ENCODE measurements at regions not wholly inside any gene's neighbourhood (a gene's known extent, or its start where the extent isn't known, plus 50 kb on each side); places are given as distances from the start of the nearest gene placed in this dataset.

DNA sequence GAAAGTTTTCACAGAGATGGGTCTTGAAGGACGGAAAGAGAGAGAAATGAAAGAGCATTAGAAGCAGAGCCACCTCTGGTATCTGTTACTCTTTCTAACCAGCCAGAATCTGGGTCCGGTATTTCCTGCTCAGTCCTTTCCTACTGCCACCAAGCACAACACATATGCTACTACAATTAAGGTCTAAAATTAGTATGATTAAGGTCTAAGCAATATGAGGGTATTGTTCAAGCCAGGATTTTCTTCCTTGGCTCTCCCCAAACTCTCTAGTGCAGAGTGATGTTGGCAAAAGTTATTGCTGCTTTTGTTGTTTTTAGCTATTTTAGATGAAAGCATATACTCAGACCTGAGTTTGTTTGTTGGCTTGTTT is 59.2 kb upstream of the EED start:
- DNase-seq (ENCODE audit: low spot score in 2 of 2): no peak
- TF ChIP-seq, protein P1, sequence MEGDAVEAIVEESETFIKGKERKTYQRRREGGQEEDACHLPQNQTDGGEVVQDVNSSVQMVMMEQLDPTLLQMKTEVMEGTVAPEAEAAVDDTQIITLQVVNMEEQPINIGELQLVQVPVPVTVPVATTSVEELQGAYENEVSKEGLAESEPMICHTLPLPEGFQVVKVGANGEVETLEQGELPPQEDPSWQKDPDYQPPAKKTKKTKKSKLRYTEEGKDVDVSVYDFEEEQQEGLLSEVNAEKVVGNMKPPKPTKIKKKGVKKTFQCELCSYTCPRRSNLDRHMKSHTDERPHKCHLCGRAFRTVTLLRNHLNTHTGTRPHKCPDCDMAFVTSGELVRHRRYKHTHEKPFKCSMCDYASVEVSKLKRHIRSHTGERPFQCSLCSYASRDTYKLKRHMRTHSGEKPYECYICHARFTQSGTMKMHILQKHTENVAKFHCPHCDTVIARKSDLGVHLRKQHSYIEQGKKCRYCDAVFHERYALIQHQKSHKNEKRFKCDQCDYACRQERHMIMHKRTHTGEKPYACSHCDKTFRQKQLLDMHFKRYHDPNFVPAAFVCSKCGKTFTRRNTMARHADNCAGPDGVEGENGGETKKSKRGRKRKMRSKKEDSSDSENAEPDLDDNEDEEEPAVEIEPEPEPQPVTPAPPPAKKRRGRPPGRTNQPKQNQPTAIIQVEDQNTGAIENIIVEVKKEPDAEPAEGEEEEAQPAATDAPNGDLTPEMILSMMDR (IDR thresholded peaks at IDR 0.05): no peak
- TF ChIP-seq POLR2A (IDR thresholded peaks at IDR 0.05): no peak
- no peak overlapping the region for H3K4me3 ChIP-seq (ENCODE audit: low read depth, poor library complexity, severe bottlenecking)
- WGBS, 2 donors: 66 to 69% methylated on average over 2 of the region's 2 CpGs
- intact Hi-C loops (cut with DNase I; ENCODE audit: low total_unique reads): loop anchor here (10.0 kb wide), 1 partner anchor 141 kb away; no protein-coding TSS in a partner anchor

DNA sequence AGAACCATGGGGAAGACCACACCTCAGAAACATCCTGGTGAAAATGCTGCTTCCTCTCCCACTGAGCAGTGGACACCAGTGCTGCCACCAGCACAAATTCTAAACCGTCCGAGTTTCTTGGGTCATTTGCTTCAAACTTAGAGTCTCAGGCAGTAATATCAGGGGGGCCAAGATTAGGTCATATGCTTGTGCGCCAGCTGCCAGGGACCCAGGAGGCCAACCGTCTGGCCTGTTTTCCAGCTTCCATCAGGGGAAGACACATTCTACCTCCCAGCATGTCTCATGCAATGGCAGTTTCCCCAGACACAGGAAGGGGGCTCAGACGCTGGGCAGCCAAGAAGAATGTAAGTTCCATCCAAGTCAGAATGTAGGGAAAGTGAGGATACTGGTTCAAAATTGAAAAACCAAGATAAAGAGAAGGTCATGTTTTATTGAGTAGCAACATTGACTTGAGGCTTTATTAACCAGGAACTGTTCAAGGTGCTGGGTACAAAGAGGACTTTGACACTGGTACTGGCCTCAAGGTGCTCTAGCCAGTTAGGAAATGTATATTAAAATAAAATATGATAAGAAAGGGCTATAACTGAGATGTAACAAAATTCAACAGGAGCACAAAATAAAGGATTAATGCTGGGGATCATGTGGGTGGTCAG is 59.7 kb upstream of the EED start:
- no peak for DNase-seq (ENCODE audit: low spot score in 2 of 2)
- whole genome bisulfite sequencing, 2 donors: 66 to 87% methylated on average over 5 of the region's 5 CpGs
- no peak overlapping the region for H3K4me3 ChIP-seq (ENCODE audit: low read depth, poor library complexity, severe bottlenecking)
- TF ChIP-seq, protein P1 (IDR thresholded peaks at IDR 0.05): no peak
- no peak for TF ChIP-seq POLR2A (IDR thresholded peaks at IDR 0.05)
- intact Hi-C loops (cut with DNase I; ENCODE audit: low total_unique reads): loop anchor here (10.0 kb wide), 1 partner anchor 140 kb away; no protein-coding TSS in a partner anchor

DNA sequence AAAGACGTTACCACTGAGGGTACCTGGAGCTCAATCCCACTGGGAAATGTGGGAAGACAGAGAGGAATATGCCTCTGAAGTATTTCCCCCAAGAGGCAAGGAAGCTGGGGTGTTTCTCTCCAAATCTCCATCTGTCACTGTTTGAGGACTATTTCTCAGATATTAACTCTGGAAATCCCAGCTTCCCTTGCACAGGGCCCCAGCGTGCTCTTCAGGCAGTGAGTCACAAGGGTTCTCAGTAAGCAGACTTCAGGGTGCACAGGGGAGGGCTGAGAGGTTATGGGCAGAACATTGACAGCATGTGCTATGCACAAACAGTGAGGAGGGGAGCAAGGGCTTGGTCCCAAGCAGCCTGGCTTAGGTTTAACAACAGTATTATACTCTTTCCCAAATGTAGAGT is 60.9 kb upstream of the EED start:
- no peak for TF ChIP-seq POLR2A (IDR thresholded peaks at IDR 0.05)
- TF ChIP-seq, protein P1 (IDR thresholded peaks at IDR 0.05): no peak
- WGBS, 2 donors: 68% methylated on average over 2 of the region's 2 CpGs
- H3K4me3 ChIP-seq (ENCODE audit: low read depth, poor library complexity, severe bottlenecking): no peak overlapping the region
- intact Hi-C loops (cut with DNase I; ENCODE audit: low total_unique reads): loop anchor here (10.0 kb wide), 1 partner anchor 139 kb away; no protein-coding TSS in a partner anchor
- DNase-seq (ENCODE audit: low spot score in 2 of 2): no peak

DNA sequence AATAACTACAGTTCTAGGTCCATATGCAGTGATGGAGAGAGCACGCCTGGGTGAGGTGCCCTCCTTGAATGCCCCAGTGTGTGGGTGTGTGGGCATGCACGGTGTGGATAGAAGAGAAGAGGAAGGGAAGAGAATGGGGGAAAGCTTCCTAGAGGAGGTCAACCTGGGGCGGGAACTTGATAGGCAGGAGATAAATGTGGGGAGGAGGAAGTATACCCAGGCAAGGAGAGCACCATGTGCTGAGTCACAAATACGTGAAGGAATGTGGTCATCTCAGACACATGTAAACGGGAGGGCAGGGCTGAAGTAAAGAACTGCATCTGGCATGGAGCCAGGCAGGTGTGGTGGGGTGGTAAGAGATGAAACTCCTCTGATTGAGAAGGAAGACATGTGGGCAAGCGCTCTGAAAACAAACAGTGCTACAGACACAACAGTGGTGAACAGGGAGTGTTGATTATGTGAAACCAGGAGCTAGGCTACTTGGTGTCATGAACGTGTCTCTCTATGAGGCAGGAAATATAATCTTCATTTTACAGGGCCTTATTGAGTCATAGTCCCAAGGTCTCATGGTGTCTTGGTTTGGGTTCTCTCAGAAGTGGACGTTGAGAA is 61.5 kb upstream of the EED start:
- no peak overlapping the region for H3K4me3 ChIP-seq (ENCODE audit: low read depth, poor library complexity, severe bottlenecking)
- intact Hi-C loops (cut with DNase I; ENCODE audit: low total_unique reads): loop anchor here (10.0 kb wide), 1 partner anchor 138 kb away; no protein-coding TSS in a partner anchor
- TF ChIP-seq, protein P1 (IDR thresholded peaks at IDR 0.05): no peak
- no peak for TF ChIP-seq POLR2A (IDR thresholded peaks at IDR 0.05)
- WGBS, 2 donors: 72% methylated on average over 8 of the region's 8 CpGs
- no peak for DNase-seq (ENCODE audit: low spot score in 2 of 2)

DNA sequence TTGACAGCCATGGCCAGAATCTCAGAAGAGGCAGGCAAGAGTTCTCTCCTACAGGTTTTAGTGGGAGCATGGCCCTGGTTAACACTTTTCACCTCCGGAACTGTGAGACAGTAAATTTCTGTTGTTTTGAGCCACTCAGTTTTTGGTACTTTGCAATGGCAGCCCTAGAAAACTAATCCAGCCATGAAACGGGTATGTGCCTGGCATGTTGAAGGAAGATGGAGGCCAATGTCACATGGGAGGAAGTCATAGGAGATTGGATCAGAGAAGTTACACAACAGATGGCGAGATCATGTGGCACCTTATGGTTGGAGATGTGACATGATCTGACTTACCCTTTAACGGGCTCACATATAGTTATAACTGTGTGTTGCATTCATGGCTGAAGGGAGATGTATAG is 63.2 kb upstream of the EED start:
- 96 to 97% methylated on average over 4 of the region's 4 CpGs for WGBS, 2 donors
- intact Hi-C loops (cut with DNase I; ENCODE audit: low total_unique reads): loop anchor here (10.0 kb wide), 1 partner anchor 137 kb away; no protein-coding TSS in a partner anchor
- no peak for DNase-seq (ENCODE audit: low spot score in 2 of 2)
- H3K4me3 ChIP-seq (ENCODE audit: low read depth, poor library complexity, severe bottlenecking): no peak overlapping the region
- no peak for TF ChIP-seq POLR2A (IDR thresholded peaks at IDR 0.05)
- TF ChIP-seq, protein P1 (IDR thresholded peaks at IDR 0.05): no peak

All from lower leg skin (tissue), 4 donors.